SJCRH30 (cell line): ENCODE measurements at regions not wholly inside any gene's neighbourhood (a gene's known extent, or its start where the extent isn't known, plus 50 kb on each side); places are given as distances from the start of the nearest gene placed in this dataset.

Experiments used
- DNase-seq, 2 experiments: peaks; one replicate each; pipeline ENCODE4 v3.0.0-alpha.2; 2015 to 2020
- H3K27ac ChIP-seq: fragments of 250-450 bp; sonication (Bioruptor Pico); 2 replicates; pipeline ENCODE4 v1.5.1; 2020; ENCODE audit warnings: mild to moderate bottlenecking, moderate library complexity
- H3K27me3 ChIP-seq: fragments of 250-450 bp; sonication (Bioruptor Pico); 2 replicates; pipeline ENCODE4 v1.5.1; 2020; ENCODE audit warnings: mild to moderate bottlenecking, moderate library complexity
- H3K36me3 ChIP-seq: fragments of 250-450 bp; sonication (Bioruptor Pico); 2 replicates; pipeline ENCODE4 v1.5.1; 2020; ENCODE audit warnings: mild to moderate bottlenecking, moderate library complexity
- H3K4me1 ChIP-seq: fragments of 250-450 bp; sonication (Bioruptor Pico); 2 replicates; pipeline ENCODE4 v1.5.1; 2020; ENCODE audit warnings: mild to moderate bottlenecking, moderate library complexity
- H3K4me3 ChIP-seq: fragments of 250-450 bp; sonication (Bioruptor Pico); 2 replicates; pipeline ENCODE4 v1.5.1; 2020; ENCODE audit warnings: mild to moderate bottlenecking, moderate library complexity
- H3K9me3 ChIP-seq: fragments of 250-450 bp; sonication (Bioruptor Pico); replicated peaks from 2 replicates; pipeline ENCODE4 v1.5.1; 2020; ENCODE audit warnings: mild to moderate bottlenecking, moderate library complexity

DNA sequence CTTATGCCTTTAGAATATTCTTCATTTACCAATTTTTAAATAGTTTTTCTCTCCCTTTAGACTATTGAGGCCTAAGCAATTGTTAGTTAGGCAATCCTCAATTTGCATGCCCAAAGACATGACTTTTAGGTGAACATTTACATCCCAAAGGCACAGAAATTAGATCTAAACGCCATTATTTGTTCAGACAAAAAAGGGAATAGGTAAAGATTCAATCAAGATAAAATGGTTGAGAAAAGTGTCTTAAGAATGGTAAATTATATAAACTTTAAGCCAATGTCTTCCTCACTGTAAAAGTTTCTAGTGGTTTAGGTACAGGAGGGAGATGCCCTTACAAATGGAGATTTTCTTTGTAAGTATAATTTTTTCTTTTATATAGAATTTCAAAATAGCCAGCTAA lies 50.2 kb upstream of the MME start:
- no peaks in the 10 kb centered on the region for H3K27me3 ChIP-seq
- DNase-seq: no peak
- H3K4me3 ChIP-seq: no peak overlapping the region
- no peaks in the 10 kb centered on the region for H3K36me3 ChIP-seq
- H3K9me3 ChIP-seq: no peaks in the 10 kb centered on the region
- no peak overlapping the region for H3K27ac ChIP-seq
- peaks cover 25% of the 10 kb centered on the region for H3K4me1 ChIP-seq

DNA sequence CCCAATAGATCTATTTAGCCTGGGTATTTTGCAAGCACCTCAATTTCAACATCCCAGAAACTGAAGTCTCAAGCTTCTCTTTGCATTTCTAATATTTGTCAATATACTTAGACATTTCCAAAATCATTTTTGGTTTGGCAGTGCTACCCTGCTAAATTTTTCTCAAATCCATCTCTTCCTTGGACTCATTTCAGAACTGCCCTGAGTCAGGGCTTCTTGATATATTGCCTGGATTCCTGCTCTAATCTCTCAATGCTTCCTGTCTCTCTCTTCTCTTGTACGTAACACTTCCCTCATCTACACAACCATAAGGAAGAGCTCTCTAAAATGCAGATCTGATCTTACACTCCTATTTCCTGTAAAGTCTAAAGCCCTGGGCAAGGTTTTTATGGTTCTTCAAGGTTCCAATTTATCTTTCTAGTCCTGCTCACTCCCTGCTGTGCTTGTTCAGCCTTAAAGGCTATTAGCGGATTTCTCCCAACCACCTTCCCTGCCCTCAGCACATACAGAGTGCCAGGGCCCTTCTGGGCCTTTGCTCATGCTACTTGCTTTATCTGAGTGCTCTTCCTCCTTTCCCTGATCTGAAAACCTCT lies 53.0 kb upstream of the MME start:
- no peak for DNase-seq
- H3K27ac ChIP-seq: no peak overlapping the region

DNA sequence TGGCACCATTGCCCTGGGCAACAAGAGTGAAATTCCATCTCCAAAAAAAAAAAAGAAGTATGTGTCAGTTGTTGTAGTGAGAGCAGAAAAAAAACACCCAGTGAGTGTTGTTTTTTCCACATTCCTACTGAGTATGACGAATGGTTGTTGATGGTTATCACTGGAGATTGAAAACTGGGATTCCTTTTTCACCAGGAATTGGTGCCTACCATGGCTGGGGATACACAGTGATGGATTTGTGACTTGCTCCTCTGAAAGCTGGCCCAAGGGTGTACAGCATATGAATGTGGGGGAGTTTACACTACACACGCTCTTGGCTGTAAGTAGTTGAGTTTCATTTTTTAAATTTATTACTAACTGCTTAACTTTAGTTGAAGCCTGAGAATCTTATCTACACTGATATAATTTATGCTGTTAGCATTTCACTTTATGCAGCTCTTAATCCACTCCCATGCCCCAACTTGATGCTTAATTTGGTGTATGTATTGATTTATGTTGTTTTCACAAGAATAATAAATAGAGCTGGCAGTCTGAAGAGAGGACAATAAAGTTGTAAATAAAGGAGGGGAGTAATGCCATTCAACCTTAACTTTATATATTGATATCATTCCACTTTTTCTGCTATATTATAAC lies 56.0 kb upstream of the MME start:
- no peak for DNase-seq
- peaks cover 10% of the 10 kb centered on the region; the same call in 1 of the 2 replicates for H3K4me1 ChIP-seq
- no peaks in the 10 kb centered on the region for H3K27me3 ChIP-seq
- no peaks in the 10 kb centered on the region for H3K9me3 ChIP-seq
- no peak overlapping the region; the same call in 1 of the 2 replicates for H3K27ac ChIP-seq
- no peaks in the 10 kb centered on the region for H3K36me3 ChIP-seq
- H3K4me3 ChIP-seq: no peak overlapping the region

More for the DNA sequence above, 53.0 kb upstream of the MME start:
- no peak overlapping the region for H3K4me3 ChIP-seq
- no peaks in the 10 kb centered on the region for H3K36me3 ChIP-seq
- H3K4me1 ChIP-seq: peaks cover 9% of the 10 kb centered on the region
- H3K9me3 ChIP-seq: no peaks in the 10 kb centered on the region
- no peaks in the 10 kb centered on the region for H3K27me3 ChIP-seq

DNA sequence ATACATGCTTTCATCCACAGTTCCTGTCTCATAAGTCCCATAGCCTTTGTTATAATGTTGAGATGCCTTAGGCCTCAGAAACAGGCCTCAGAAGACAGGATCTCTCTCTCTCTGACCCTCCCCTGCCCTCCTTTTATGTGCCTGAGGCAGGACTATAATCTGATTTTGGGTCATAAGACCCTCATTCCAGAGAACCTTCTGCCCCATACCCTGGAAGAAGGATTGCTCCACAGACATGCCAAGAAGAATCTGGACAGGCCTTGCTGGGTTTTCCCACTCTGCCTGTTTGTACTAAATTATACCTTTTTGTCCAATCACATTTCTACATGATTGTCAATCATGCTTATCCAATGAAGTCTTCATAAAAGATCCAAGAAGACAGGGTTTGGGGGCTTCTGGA lies 57.2 kb upstream of the MME start:
- H3K4me1 ChIP-seq: peaks cover 13% of the 10 kb centered on the region; the same call in 1 of the 2 replicates
- H3K9me3 ChIP-seq: no peaks in the 10 kb centered on the region
- no peaks in the 10 kb centered on the region for H3K27me3 ChIP-seq
- no peak overlapping the region for H3K4me3 ChIP-seq
- no peak overlapping the region for H3K27ac ChIP-seq
- DNase-seq: no peak
- H3K36me3 ChIP-seq: no peaks in the 10 kb centered on the region

DNA sequence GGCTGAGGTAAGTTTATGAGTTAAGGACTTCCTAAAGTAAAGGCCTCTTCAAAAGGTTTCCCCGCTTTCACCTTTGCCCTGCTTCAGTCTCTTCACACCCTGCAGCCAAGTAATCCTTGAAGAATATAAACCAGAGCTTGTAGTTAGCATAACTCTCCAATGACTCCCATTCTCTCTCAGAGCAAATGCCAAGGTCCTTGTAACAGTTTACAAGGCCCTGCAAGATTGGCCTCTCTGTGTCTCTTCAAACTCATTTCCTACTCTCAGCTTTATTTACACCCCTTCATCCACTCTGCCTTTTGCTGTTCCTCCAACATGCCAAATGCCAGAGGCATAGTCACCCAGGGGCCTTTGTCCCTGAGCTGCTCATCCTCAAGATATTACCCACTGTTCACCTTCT lies 60.5 kb upstream of the MME start:
- H3K4me3 ChIP-seq: no peak overlapping the region
- no peaks in the 10 kb centered on the region for H3K27me3 ChIP-seq
- H3K9me3 ChIP-seq: no peaks in the 10 kb centered on the region
- no peak for DNase-seq
- H3K36me3 ChIP-seq: no peaks in the 10 kb centered on the region
- peaks cover 13% of the 10 kb centered on the region; the same call in 1 of the 2 replicates for H3K4me1 ChIP-seq
- no peak overlapping the region for H3K27ac ChIP-seq

DNA sequence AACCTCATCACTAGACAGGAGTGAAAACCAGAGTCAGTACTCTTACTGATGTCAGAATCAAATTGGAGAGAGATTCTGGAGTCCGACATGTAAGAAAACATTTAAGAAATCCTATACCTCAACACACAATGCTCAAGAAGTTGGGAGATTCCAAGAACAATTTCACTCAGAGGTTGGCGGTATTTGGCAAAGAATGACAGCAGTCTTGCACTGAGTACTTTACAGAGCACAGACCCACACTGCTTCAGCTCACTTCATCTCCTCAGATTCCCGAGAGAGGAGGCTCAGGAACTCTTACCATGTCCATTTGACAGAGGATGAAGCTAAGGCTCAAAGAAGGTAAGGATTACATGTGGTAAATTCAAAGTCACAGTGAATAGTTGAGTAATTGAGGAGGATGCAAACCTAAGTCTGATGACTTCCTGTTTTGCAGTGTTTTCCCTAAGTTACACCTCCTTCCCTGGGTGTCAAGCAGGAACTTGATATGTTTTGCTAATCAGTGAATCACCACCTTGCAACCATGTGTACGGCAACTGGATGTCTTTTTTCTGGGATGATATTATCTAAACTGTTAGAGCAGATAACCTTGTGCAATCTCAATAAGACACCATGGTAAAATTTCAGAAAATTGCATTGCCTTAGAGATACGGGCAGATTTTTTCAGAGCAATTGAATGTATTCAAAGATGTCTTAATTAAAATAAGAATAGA lies 61.3 kb upstream of the MME start:
- no peak for DNase-seq

DNA sequence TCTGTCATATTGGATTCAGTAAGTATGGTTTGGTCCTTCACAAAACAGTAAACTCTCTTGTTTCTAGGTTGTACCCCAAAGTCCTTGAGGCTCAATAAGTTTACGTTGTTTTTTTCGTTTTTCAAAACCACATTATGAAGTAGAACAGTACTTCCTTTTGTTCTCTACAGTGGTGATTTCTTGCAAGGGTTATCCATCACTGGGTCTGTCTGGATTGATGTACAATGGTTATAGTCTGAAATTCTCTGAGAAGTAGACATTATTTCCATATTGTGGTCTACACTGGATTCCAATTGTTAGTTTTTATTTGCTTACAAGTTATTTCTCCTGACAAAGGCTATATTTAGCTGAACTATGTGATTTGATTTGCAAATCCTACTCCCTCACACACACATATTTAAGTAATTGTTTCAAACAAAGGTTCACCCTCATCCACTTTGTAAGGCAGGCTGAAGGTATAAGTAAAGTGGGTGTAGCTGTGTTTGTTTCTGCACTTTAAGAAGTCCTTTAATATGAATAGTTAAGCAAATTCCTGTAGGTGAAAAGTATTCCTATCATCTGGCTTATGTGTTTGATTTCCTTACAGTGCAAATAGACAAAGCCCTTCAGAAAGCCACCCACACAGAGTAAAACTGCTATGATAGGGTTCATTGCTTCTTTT lies 64.2 kb upstream of the MME start:
- Histone ChIP-seq H3K4me3 (no peak overlapping the region), H3K9me3 (no peaks in the 10 kb centered on the region), H3K27ac (no peak overlapping the region), H3K36me3 (no peaks in the 10 kb centered on the region), H3K27me3 (no peaks in the 10 kb centered on the region), H3K4me1 (peaks cover 7% of the 10 kb centered on the region; the same call in 1 of the 2 replicates)
- DNase-seq: no peak

More for the DNA sequence above, 61.3 kb upstream of the MME start:
- no peaks in the 10 kb centered on the region for H3K27me3 ChIP-seq
- H3K9me3 ChIP-seq: no peaks in the 10 kb centered on the region
- H3K36me3 ChIP-seq: no peaks in the 10 kb centered on the region
- H3K27ac ChIP-seq: no peak overlapping the region
- H3K4me3 ChIP-seq: no peak overlapping the region
- peaks cover 7% of the 10 kb centered on the region; the same call in 1 of the 2 replicates for H3K4me1 ChIP-seq

DNA sequence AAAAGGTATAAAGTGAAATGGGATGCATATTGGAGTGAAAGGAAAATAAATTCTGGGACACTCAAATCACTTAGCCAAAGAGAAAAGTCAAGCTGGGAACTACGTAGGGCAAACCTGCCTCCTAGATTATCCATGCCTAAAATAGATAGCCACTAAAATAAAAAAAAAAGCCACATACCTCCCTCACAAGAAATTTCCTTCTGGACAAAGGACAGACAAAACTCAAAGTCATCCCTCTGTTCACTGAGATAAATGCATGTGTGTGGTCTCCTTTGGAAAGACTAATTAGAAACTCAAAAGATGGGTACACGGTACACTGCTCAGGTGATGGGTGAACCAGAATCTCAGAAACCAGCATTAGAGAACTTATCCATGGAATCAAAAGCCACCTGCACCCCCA lies 65.2 kb upstream of the MME start:
- no peak overlapping the region for H3K4me3 ChIP-seq
- H3K36me3 ChIP-seq: no peaks in the 10 kb centered on the region
- no peaks in the 10 kb centered on the region for H3K27me3 ChIP-seq
- H3K4me1 ChIP-seq: peaks cover 7% of the 10 kb centered on the region; the same call in 1 of the 2 replicates
- DNase-seq: no peak
- no peaks in the 10 kb centered on the region for H3K9me3 ChIP-seq
- no peak overlapping the region for H3K27ac ChIP-seq

DNA sequence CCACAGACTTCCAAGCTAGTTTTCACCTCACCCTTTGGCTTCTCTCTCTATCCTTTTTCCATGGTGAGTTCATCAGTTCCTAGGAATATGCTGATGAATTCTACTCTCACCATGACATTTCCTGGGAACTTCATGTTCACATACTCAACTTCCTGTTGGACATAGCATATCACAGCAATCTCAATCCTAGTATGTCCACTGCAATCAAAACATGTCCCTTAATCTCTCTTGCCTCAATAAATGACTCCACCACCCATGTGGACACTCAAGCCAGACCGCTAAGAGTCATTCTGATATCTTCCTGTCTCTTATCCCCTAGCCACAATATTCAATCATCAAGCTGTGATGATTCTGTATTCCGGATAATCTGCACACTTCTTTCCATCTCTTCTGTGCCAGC lies 66.7 kb upstream of the MME start:
- Histone ChIP-seq H3K36me3 (no peaks in the 10 kb centered on the region), H3K4me1 (peaks cover under 1% of the 10 kb centered on the region), H3K4me3 (no peak overlapping the region), H3K27ac (no peak overlapping the region), H3K27me3 (no peaks in the 10 kb centered on the region), H3K9me3 (no peaks in the 10 kb centered on the region)
- no peak for DNase-seq

DNA sequence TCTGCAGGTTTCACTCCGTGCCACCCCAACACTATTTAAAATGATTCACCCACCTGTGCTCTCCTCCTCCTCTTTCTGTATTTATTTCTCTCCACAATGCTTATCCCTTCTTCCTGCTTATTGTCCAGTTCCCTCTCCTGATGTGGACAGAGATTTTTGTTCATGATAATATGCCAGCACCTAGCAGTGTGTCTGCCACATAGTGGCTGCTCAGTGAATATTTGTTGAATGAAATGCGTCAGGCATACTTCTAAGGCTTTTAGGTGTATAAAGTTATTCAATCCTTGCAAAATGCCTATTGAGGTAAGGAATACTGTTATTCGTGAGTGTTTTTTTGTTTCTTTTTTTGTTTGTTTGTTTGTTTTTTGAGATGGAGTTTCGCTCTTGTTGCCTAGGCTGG lies 67.5 kb upstream of the MME start:
- H3K27ac ChIP-seq: no peak overlapping the region
- H3K4me1 ChIP-seq: peaks cover 7% of the 10 kb centered on the region; the same call in 1 of the 2 replicates
- no peak overlapping the region for H3K4me3 ChIP-seq
- no peaks in the 10 kb centered on the region for H3K36me3 ChIP-seq
- no peaks in the 10 kb centered on the region for H3K27me3 ChIP-seq
- DNase-seq: no peak
- H3K9me3 ChIP-seq: no peaks in the 10 kb centered on the region

DNA sequence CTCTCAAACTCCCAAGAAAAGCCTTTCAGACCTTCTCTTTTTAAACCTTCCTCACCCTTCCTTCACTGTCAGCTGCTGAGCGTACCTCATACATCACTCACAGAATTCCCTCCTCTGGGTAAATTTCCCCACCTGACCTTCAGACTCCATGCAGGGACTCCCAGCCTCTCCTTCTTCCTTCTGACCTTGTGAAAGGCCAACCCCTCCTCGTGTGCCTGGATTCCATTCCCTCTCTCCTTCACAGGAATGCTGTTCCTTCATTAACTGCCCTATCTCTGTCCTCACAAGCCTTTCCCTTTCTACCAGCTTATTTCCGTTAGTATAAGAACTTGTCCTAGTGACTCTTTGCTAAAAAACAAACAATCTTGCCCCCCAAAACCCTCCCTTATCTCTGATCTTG lies 69.7 kb upstream of the MME start:
- no peaks in the 10 kb centered on the region for H3K9me3 ChIP-seq
- H3K27ac ChIP-seq: no peak overlapping the region
- peaks cover 11% of the 10 kb centered on the region; the same call in 1 of the 2 replicates for H3K4me1 ChIP-seq
- H3K27me3 ChIP-seq: no peaks in the 10 kb centered on the region
- no peak for DNase-seq
- H3K36me3 ChIP-seq: no peaks in the 10 kb centered on the region
- no peak overlapping the region for H3K4me3 ChIP-seq

DNA sequence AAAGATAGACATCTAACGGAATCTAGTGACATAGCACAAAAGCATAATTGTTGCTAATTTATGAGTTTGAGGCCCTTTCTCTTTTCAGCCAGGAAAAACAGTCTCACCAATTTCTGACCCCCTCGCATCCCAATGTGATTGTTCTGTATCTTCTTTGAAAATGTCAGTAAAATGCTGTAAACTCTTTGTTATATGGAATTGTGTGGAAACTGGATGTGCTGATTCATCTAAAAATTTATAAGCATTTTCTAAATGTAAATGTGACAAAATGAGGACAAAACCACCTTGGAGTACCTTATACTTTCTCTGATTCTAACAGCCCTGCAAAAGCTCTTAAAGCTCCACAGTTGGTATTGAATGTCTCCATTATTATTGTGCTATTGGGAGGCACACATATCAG lies 70.9 kb upstream of the MME start:
- Histone ChIP-seq H3K9me3 (no peaks in the 10 kb centered on the region), H3K4me3 (no peak overlapping the region), H3K36me3 (no peaks in the 10 kb centered on the region)

DNA sequence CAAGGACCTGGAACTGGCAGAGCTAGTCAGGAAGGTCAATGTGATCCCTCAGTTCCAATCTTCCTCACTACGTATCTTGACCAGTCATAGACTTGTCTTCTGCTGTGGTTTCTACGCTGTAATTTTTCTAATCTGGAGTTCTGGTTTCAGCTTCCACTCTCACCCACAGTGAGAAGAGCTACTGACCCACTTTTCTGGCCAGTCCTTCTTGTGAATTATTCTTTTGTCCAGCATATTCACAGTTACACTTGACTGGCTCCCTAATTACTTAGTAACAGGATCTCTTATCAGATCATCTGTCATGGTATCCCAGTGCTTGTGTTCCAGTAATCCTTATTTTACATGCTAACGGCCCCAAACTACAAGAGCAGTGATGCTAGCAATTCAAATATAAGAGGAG lies 72.4 kb upstream of the MME start:
- Histone ChIP-seq H3K4me3 (no peak overlapping the region), H3K9me3 (no peaks in the 10 kb centered on the region), H3K27ac (peak overlapping the region; percentile 29; the same call in 1 of the 2 replicates), H3K27me3 (no peaks in the 10 kb centered on the region), H3K36me3 (no peaks in the 10 kb centered on the region), H3K4me1 (peaks cover 11% of the 10 kb centered on the region; the same call in 1 of the 2 replicates)
- DNase-seq: peak; percentile 7 to 60

More for the DNA sequence above, 70.9 kb upstream of the MME start:
- H3K27ac ChIP-seq: no peak overlapping the region
- H3K27me3 ChIP-seq: no peaks in the 10 kb centered on the region
- peaks cover 11% of the 10 kb centered on the region; the same call in 1 of the 2 replicates for H3K4me1 ChIP-seq
- no peak for DNase-seq

DNA sequence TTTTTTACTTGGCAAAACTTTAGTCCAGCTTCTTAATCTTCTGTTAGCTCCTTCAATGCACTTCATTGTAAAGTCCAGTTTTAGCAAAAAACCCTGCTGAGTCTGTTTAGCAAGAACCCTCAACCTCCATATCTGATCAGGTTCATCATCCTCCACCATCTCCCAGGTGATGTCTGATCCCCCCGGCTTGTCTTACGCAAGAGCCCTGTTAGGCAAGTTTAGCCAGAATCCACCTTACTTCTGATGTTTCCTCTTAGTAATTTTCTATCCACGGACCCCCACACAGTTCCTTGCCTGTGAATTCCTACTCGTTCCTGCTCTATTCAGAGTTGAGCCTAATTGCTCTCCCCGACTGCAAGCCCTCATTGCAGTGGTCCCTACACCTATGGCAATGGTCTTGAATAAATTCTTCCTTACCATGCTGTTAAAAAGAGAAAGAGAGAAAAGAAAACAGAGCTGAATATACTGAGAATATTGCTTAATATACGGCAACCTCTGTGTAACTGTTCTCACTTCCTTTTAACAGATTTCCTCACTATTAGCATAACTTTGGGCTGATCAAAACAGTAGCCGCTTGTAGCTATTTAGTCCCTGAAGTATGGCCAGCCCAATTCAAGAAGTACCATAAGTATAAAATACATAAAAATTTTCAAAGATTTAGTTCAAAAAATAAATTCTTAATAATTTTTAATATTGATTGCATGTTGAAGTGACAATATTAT lies 78.7 kb upstream of the MME start:
- no peak for DNase-seq

More for the DNA sequence above, 78.7 kb upstream of the MME start:
- H3K27me3 ChIP-seq: no peaks in the 10 kb centered on the region
- H3K9me3 ChIP-seq: no peaks in the 10 kb centered on the region
- no peak overlapping the region for H3K27ac ChIP-seq
- no peak overlapping the region for H3K4me3 ChIP-seq
- H3K4me1 ChIP-seq: no peaks in the 10 kb centered on the region
- no peaks in the 10 kb centered on the region for H3K36me3 ChIP-seq
